ENCODE measurements at regions not wholly inside any gene's neighbourhood (a gene's known extent, or its start where the extent isn't known, plus 50 kb on each side); places are given as distances from the start of the nearest gene placed in this dataset.

GRCh38 chr5:62001640-62002039 is 304.4 kb upstream of the KIF2A start:
- H3K27ac ChIP-seq (ENCODE audit: low read depth, low read length) = no peak overlapping the region
- no peaks in the 10 kb centered on the region for H3K27me3 ChIP-seq (ENCODE audit: control insufficient read depth, insufficient read depth, low read length, poor library complexity, severe bottlenecking)
- no peak overlapping the region for H3K4me3 ChIP-seq (ENCODE audit: low read length)
- H3K9me3 Mint-ChIP-seq = no peaks in the 10 kb centered on the region
- TF ChIP-seq CTCF (conservative IDR thresholded peaks at IDR 0.05) = no peak
- peaks cover 2% of the 10 kb centered on the region for H3K4me1 ChIP-seq (ENCODE audit: control insufficient read depth, insufficient read depth, low read length)
- H3K36me3 ChIP-seq (ENCODE audit: control insufficient read depth, insufficient read depth, low read length) = no peaks in the 10 kb centered on the region
- no peak for DNase-seq
- 90% methylated on average over 1 of the region's 1 CpG; no CpG with 5 or more reads in 1 of the 2 experiments for WGBS, 2 experiments (ENCODE audit: insufficient coverage in 1 of 2, insufficient read length in 1 of 2)
- no peaks in the 10 kb centered on the region for H3K9me3 ChIP-seq (ENCODE audit: control insufficient read depth, low read length)
- H3K27ac Mint-ChIP-seq = no peak overlapping the region
- no peak overlapping the region for H3K9ac ChIP-seq (ENCODE audit: extremely low read depth, low read length, poor library complexity, severe bottlenecking)
- H3K36me3 Mint-ChIP-seq (ENCODE audit: low read depth) = no peaks in the 10 kb centered on the region
- H3K27me3 Mint-ChIP-seq (ENCODE audit: insufficient read depth) = no peaks in the 10 kb centered on the region
- H3K4me3 Mint-ChIP-seq = no peak overlapping the region
- peaks cover 2% of the 10 kb centered on the region for H3K4me1 Mint-ChIP-seq

GRCh38 chr5:62002436-62002835 is 303.6 kb upstream of the KIF2A start:
- Histone ChIP-seq H3K9me3 (ENCODE audit: control insufficient read depth, low read length) (no peaks in the 10 kb centered on the region), H3K36me3 (ENCODE audit: control insufficient read depth, insufficient read depth, low read length) (no peaks in the 10 kb centered on the region), H3K27ac (ENCODE audit: low read depth, low read length) (no peak overlapping the region), H3K27me3 (ENCODE audit: control insufficient read depth, insufficient read depth, low read length, poor library complexity, severe bottlenecking) (no peaks in the 10 kb centered on the region), H3K4me3 (ENCODE audit: low read length) (no peak overlapping the region), H3K9ac (ENCODE audit: extremely low read depth, low read length, poor library complexity, severe bottlenecking) (no peak overlapping the region), H3K4me1 (ENCODE audit: control insufficient read depth, insufficient read depth, low read length) (no peaks in the 10 kb centered on the region)
- WGBS, 2 experiments (ENCODE audit: insufficient coverage in 1 of 2, insufficient read length in 1 of 2) = 85 to 86% methylated on average over 1 to 2 of the region's 2 CpGs
- no peaks in the 10 kb centered on the region for H3K4me1 Mint-ChIP-seq
- no peak overlapping the region for H3K27ac Mint-ChIP-seq
- DNase-seq = no peak
- no peak for TF ChIP-seq CTCF (conservative IDR thresholded peaks at IDR 0.05)
- no peaks in the 10 kb centered on the region for H3K36me3 Mint-ChIP-seq (ENCODE audit: low read depth)
- no peaks in the 10 kb centered on the region for H3K27me3 Mint-ChIP-seq (ENCODE audit: insufficient read depth)
- H3K4me3 Mint-ChIP-seq = no peak overlapping the region
- H3K9me3 Mint-ChIP-seq = no peaks in the 10 kb centered on the region

- TF ChIP-seq CTCF (conservative IDR thresholded peaks at IDR 0.05) = no peak
- Mint-ChIP-seq H3K4me3 (no peak overlapping the region), H3K4me1 (peaks cover 2% of the 10 kb centered on the region), H3K9me3 (no peaks in the 10 kb centered on the region), H3K27me3 (ENCODE audit: insufficient read depth) (no peaks in the 10 kb centered on the region), H3K36me3 (ENCODE audit: low read depth) (no peaks in the 10 kb centered on the region), H3K27ac (no peak overlapping the region)
- H3K9ac ChIP-seq (ENCODE audit: extremely low read depth, low read length, poor library complexity, severe bottlenecking) = no peak overlapping the region
- WGBS, 2 experiments (ENCODE audit: insufficient coverage in 1 of 2, insufficient read length in 1 of 2) = 96 to 100% methylated on average over 2 of the region's 2 CpGs
- no peaks in the 10 kb centered on the region for H3K27me3 ChIP-seq (ENCODE audit: control insufficient read depth, insufficient read depth, low read length, poor library complexity, severe bottlenecking)
- no peaks in the 10 kb centered on the region for H3K36me3 ChIP-seq (ENCODE audit: control insufficient read depth, insufficient read depth, low read length)
- no peaks in the 10 kb centered on the region for H3K4me1 ChIP-seq (ENCODE audit: control insufficient read depth, insufficient read depth, low read length)
- no peak for DNase-seq
- no peaks in the 10 kb centered on the region for H3K9me3 ChIP-seq (ENCODE audit: control insufficient read depth, low read length)
- no peak overlapping the region for H3K27ac ChIP-seq (ENCODE audit: low read depth, low read length)
- H3K4me3 ChIP-seq (ENCODE audit: low read length) = no peak overlapping the region
Observed at GRCh38 chr5:62005551-62005950, 300.5 kb upstream of the KIF2A start.
